ENCODE measurements at regions not wholly inside any gene's neighbourhood (a gene's known extent, or its start where the extent isn't known, plus 50 kb on each side); places are given as distances from the start of the nearest gene placed in this dataset.

- DNase-seq, result peak; percentile 27
- Histone ChIP-seq H3K4me3 (ENCODE audit: control extremely low read depth in 1 of 5, extremely low read depth in 1 of 5, insufficient read depth in 1 of 5, low read depth in 2 of 5, low read length in 4 of 5) (no peak overlapping the region), H4K20me1 (ENCODE audit: control insufficient read depth, insufficient read depth, low read length, poor library complexity, severe bottlenecking) (no peaks in the 10 kb centered on the region), H2AFZ (ENCODE audit: insufficient read depth, low read depth, low read length, poor library complexity, severe bottlenecking) (no peak overlapping the region), H3K79me2 (ENCODE audit: control insufficient read depth, insufficient read depth, low read length) (no peaks in the 10 kb centered on the region), H3K27me3 (replicated peaks in 1 of 4; ENCODE audit: control extremely low read depth in 1 of 4, control insufficient read depth in 3 of 4, insufficient read depth in 4 of 4, low read length in 3 of 4) (no peaks in the 10 kb centered on the region), H3K4me2 (replicated peaks; ENCODE audit: low read depth, low read length, poor library complexity, severe bottlenecking) (no peak overlapping the region), H3K4me1 (ENCODE audit: control insufficient read depth in 2 of 2, insufficient read depth in 2 of 2, low read length in 2 of 2) (no peaks in the 10 kb centered on the region), H3K36me3 (replicated peaks in 1 of 2; ENCODE audit: control extremely low read depth in 1 of 2, control insufficient read depth in 1 of 2, extremely low read depth in 1 of 2, insufficient read depth in 2 of 2, low read length in 1 of 2) (no peaks in the 10 kb centered on the region), H3K9me3 (ENCODE audit: control extremely low read depth in 1 of 3, control insufficient read depth in 2 of 3, insufficient read depth in 1 of 3, low read length in 2 of 3) (no peaks in the 10 kb centered on the region), H3K27ac (ENCODE audit: low read length in 2 of 2) (no peak overlapping the region), H3K9ac (ENCODE audit: low read length) (no peak overlapping the region)
- ATAC-seq (ENCODE audit: low read depth), result no peak
- CTCF ChIA-PET, result interaction anchor here (2.7 kb wide), 1 partner anchor 911 kb away, joined by 9 read pairs; no protein-coding TSS in a partner anchor
- Mint-ChIP-seq H3K4me1 (no peaks in the 10 kb centered on the region), H3K4me3 (no peak overlapping the region), H3K27me3 (no peaks in the 10 kb centered on the region), H3K27ac (no peak overlapping the region), H3K9me3 (ENCODE audit: insufficient read depth) (no peaks in the 10 kb centered on the region)
- POLR2A ChIA-PET, result no interaction called here
- TF ChIP-seq EZH2 (IDR thresholded peaks at IDR 0.05; ENCODE audit: borderline replicate concordance, insufficient read depth, low read depth, low read length, poor library complexity, severe bottlenecking), result no peak
- TF ChIP-seq, protein P1, sequence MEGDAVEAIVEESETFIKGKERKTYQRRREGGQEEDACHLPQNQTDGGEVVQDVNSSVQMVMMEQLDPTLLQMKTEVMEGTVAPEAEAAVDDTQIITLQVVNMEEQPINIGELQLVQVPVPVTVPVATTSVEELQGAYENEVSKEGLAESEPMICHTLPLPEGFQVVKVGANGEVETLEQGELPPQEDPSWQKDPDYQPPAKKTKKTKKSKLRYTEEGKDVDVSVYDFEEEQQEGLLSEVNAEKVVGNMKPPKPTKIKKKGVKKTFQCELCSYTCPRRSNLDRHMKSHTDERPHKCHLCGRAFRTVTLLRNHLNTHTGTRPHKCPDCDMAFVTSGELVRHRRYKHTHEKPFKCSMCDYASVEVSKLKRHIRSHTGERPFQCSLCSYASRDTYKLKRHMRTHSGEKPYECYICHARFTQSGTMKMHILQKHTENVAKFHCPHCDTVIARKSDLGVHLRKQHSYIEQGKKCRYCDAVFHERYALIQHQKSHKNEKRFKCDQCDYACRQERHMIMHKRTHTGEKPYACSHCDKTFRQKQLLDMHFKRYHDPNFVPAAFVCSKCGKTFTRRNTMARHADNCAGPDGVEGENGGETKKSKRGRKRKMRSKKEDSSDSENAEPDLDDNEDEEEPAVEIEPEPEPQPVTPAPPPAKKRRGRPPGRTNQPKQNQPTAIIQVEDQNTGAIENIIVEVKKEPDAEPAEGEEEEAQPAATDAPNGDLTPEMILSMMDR (IDR thresholded peaks at IDR 0.05), result peak; percentile 40
- intact Hi-C loops (cut with micrococcal nuclease), result loop anchor here (1.0 to 5.0 kb wide), 2 partner anchors 566 to 1198 kb away; no protein-coding TSS in a partner anchor
- 40% methylated on average over 1 of the region's 3 CpGs for WGBS (ENCODE audit: insufficient coverage)
Observed at GRCh38 chr5:100479079-100479688, 56.0 kb upstream of the FAM174A start.

DNA sequence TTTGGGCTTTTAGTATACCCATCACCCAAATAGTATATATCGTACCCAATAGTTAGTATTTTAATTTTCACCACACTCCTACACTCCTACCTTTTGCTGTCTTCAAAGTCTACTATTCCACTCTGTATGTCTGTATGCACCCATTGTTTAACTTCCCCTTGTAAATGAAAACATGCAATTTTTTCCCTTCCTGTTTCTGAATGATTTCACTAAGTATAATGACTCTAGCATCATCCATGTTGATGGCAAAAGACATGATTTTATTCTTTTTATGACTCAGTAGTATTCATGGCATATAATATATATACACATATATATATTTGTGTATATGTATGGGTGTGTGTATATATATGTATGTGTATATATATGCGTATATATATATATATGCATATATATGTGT lies 63.1 kb upstream of the FAM174A start:
- POLR2A ChIA-PET, result no interaction called here
- Mint-ChIP-seq H3K4me1 (no peaks in the 10 kb centered on the region), H3K27me3 (no peaks in the 10 kb centered on the region), H3K9me3 (ENCODE audit: insufficient read depth) (no peaks in the 10 kb centered on the region), H3K4me3 (no peak overlapping the region), H3K27ac (no peak overlapping the region)
- no peaks in the 10 kb centered on the region for H3K79me2 ChIP-seq (ENCODE audit: control insufficient read depth, insufficient read depth, low read length)
- no peak for ATAC-seq (ENCODE audit: low read depth)
- H3K36me3 ChIP-seq (replicated peaks in 1 of 2; ENCODE audit: control extremely low read depth in 1 of 2, control insufficient read depth in 1 of 2, extremely low read depth in 1 of 2, insufficient read depth in 2 of 2, low read length in 1 of 2), result no peaks in the 10 kb centered on the region
- intact Hi-C loops (cut with micrococcal nuclease), result no loop called here
- H2AFZ ChIP-seq (ENCODE audit: insufficient read depth, low read depth, low read length, poor library complexity, severe bottlenecking), result no peak overlapping the region
- no peaks in the 10 kb centered on the region for H4K20me1 ChIP-seq (ENCODE audit: control insufficient read depth, insufficient read depth, low read length, poor library complexity, severe bottlenecking)
- no peak overlapping the region for H3K4me2 ChIP-seq (replicated peaks; ENCODE audit: low read depth, low read length, poor library complexity, severe bottlenecking)
- H3K27ac ChIP-seq (ENCODE audit: low read length in 2 of 2), result no peak overlapping the region
- TF ChIP-seq, protein P1 (IDR thresholded peaks at IDR 0.05), result no peak
- TF ChIP-seq EZH2 (IDR thresholded peaks at IDR 0.05; ENCODE audit: borderline replicate concordance, insufficient read depth, low read depth, low read length, poor library complexity, severe bottlenecking), result no peak
- whole genome bisulfite sequencing (ENCODE audit: insufficient coverage), result no CpG with 5 or more reads among the region's 2 CpGs
- CTCF ChIA-PET, result no interaction called here
- H3K4me3 ChIP-seq (ENCODE audit: control extremely low read depth in 1 of 5, extremely low read depth in 1 of 5, insufficient read depth in 1 of 5, low read depth in 2 of 5, low read length in 4 of 5), result no peak overlapping the region
- H3K9me3 ChIP-seq (ENCODE audit: control extremely low read depth in 1 of 3, control insufficient read depth in 2 of 3, insufficient read depth in 1 of 3, low read length in 2 of 3), result no peaks in the 10 kb centered on the region
- DNase-seq, result no peak
- no peaks in the 10 kb centered on the region for H3K4me1 ChIP-seq (ENCODE audit: control insufficient read depth in 2 of 2, insufficient read depth in 2 of 2, low read length in 2 of 2)
- no peaks in the 10 kb centered on the region for H3K27me3 ChIP-seq (replicated peaks in 1 of 4; ENCODE audit: control extremely low read depth in 1 of 4, control insufficient read depth in 3 of 4, insufficient read depth in 4 of 4, low read length in 3 of 4)
- no peak overlapping the region for H3K9ac ChIP-seq (ENCODE audit: low read length)

Data from B cell (primary cell).